ENCODE measurements at regions not wholly inside any gene's neighbourhood (a gene's known extent, or its start where the extent isn't known, plus 50 kb on each side); places are given as distances from the start of the nearest gene placed in this dataset.

DNA sequence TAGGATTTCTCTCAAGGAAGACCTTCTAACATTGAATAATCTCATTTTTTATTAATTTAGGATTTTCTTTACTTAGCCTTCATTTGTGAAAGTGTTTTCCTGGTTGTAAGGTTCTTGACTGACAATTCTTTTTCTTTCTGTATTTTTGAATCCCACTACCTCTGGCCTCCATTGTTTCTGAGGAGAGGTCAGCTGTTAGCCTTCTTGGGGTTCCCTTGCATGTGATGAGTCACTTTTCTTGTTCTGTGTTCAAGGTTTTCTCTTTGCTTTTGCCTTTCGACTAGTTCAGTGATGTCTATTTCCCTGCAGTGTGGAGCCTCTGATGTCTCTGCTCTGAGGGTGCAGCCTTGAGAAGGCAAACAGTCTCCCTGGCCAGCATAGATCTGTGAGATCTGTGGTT, 304.1 kb upstream of the ZNF32 start:
- H3K4me3 ChIP-seq (ENCODE audit: low read length) = no peak overlapping the region
- no peak for DNase-seq (ENCODE audit: low read depth)
- TF ChIP-seq, protein P1, sequence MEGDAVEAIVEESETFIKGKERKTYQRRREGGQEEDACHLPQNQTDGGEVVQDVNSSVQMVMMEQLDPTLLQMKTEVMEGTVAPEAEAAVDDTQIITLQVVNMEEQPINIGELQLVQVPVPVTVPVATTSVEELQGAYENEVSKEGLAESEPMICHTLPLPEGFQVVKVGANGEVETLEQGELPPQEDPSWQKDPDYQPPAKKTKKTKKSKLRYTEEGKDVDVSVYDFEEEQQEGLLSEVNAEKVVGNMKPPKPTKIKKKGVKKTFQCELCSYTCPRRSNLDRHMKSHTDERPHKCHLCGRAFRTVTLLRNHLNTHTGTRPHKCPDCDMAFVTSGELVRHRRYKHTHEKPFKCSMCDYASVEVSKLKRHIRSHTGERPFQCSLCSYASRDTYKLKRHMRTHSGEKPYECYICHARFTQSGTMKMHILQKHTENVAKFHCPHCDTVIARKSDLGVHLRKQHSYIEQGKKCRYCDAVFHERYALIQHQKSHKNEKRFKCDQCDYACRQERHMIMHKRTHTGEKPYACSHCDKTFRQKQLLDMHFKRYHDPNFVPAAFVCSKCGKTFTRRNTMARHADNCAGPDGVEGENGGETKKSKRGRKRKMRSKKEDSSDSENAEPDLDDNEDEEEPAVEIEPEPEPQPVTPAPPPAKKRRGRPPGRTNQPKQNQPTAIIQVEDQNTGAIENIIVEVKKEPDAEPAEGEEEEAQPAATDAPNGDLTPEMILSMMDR (IDR thresholded peaks at IDR 0.05; ENCODE audit: insufficient read depth, low read depth, low read length, missing control alignments) = no peak

DNA sequence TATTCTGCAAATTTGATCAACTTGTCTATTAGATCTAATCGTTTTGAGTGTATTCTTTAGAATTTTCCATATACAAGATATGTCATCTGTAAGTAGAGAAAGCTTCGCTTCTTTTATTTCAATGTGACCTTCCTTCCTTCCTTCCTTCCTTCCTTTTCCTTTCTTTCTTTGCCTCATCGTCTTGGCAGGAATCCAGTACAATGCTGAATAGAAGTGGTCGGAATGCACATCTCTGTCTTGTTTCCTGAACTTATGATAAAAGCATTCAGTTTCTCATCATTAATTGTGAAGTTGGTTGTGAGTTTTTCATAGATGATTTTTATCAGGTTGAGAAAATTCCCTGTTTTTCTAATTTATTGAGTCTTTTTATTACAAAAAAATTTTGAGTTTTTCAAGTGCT, 300.7 kb upstream of the ZNF32 start:
- DNase-seq (ENCODE audit: low read depth) = no peak
- TF ChIP-seq, protein P1 (IDR thresholded peaks at IDR 0.05; ENCODE audit: insufficient read depth, low read depth, low read length, missing control alignments) = no peak
- no peak overlapping the region for H3K4me3 ChIP-seq (ENCODE audit: low read length)

DNA sequence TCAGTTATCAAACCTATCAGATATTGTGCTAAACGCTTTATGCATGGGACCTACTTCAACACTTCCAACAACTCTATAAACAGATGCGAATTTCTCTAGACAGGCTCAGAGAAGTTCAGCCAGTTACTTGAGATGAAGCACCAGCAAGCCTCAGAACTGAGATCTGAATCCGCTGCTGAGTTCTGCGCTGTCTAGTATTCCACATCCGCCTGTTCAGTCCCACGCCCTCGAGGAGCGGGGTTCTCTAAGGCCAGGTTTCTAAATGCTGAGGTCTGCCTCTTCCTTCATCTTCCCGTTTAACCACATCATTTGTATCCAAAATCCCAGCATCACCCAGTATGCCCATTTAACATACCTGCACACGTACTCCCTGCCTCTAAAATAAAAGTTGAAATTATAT, 297.8 kb upstream of the ZNF32 start:
- TF ChIP-seq, protein P1 (IDR thresholded peaks at IDR 0.05; ENCODE audit: insufficient read depth, low read depth, low read length, missing control alignments) = no peak
- no peak overlapping the region for H3K4me3 ChIP-seq (ENCODE audit: low read length)
- no peak for DNase-seq (ENCODE audit: low read depth)

DNA sequence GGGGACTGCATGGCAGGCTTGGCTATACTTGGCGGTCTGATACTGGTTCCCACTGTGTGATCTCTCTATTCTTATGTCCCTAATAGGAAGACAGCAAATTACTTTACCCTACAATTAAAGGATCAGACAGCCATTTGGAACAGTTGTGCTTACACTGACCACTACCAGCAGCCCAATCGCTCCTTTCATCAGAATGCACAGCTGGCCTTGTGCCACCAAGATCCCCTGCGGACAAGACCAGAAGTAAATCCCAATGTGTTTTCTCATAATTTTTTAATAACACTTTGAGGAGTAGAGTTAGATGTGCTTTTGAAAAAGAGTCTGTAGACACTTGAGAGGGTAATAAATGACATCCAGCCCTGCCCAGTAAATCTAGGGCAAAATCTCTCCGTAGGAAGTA, 297.2 kb upstream of the ZNF32 start:
- no peak overlapping the region for H3K4me3 ChIP-seq (ENCODE audit: low read length)
- no peak for DNase-seq (ENCODE audit: low read depth)
- TF ChIP-seq, protein P1 (IDR thresholded peaks at IDR 0.05; ENCODE audit: insufficient read depth, low read depth, low read length, missing control alignments) = no peak

DNA sequence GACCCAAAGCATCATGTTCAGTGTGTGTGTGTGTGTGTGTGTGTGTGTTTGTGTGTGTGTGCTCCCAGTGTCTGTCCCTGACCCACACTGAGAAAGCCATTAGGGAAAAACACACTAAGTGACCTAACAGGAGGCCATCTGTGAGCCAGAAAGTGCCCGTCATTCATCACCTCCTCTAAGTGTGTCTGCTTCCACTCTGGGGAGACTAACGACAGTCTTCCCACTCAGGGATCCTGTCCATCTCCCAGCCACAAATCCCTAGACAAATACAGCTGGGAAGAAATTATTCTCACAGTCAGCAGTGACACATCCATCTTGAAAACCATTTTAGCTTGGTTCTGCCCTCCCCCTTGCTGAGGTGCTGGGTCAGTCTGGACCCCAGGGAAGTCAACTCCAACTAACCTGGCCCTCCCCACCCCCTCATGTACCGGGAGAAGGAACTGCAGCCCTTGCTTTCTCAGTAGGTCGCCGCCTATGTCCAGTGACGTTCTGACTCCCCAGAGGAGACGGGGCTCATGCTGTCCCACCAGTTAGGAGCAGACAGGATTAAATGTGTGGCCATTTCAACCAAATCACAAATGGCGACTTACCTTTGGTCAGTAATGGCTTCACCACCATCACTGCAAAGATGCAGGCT, 296.5 kb upstream of the ZNF32 start:
- TF ChIP-seq, protein P1 (IDR thresholded peaks at IDR 0.05; ENCODE audit: insufficient read depth, low read depth, low read length, missing control alignments) = no peak

DNA sequence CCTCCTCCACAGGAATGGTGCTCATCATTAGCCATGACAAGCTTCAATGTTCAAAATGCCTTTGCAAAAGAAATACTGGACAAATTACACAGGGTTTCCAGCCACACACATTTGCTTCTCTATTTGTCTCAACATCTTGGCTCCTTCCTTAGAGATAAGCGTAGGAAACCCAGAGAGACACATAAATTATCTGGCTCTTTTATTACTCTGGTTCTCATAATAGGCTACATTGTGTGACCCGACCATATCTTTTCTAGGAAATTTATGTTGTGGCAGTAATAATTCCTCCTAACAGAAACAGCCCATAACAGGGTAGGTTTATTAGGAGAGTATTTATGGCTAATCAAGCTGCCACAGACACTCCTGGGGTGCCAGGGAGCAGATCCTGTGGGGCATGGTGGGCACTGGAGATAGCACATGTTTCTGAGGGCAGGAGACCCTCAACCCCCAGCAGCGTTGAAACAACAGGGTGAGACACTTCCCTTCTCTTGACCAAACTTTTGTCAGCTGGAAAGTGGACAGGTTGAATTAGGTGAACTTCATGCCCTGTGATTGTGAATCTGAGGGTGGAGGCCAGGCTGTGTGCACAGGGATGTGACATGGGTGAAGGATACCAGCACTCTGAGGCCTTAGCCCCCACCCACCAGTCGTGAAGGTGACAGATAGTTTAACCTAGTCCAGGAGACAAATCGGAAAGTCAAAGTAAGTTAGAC, 295.9 kb upstream of the ZNF32 start:
- H3K4me3 ChIP-seq (ENCODE audit: low read length) = no peak overlapping the region
- TF ChIP-seq, protein P1 (IDR thresholded peaks at IDR 0.05; ENCODE audit: insufficient read depth, low read depth, low read length, missing control alignments) = no peak
- DNase-seq (ENCODE audit: low read depth) = no peak

More for the DNA sequence above, 296.5 kb upstream of the ZNF32 start:
- H3K4me3 ChIP-seq (ENCODE audit: low read length) = no peak overlapping the region
- no peak for DNase-seq (ENCODE audit: low read depth)

Data from epithelial cell of esophagus (primary cell).